Astrocyte of the spinal cord (primary cell): ENCODE measurements at regions not wholly inside any gene's neighbourhood (a gene's known extent, or its start where the extent isn't known, plus 50 kb on each side); places are given as distances from the start of the nearest gene placed in this dataset.

Source experiments
- DNase-seq: peaks from one replicate; pipeline ENCODE4 v3.0.0; 2011; ENCODE audit warnings: low read depth, low spot score
- H3K4me3 ChIP-seq: 2 replicates; pipeline ENCODE4 v1.5.1; 2011; ENCODE audit warnings: low read depth, mild to moderate bottlenecking, low read length, moderate library complexity
- CTCF ChIP-seq: IDR thresholded peaks from 2 replicates; pipeline ENCODE4 v1.5.1; 2012; ENCODE audit warnings: low read depth, mild to moderate bottlenecking, low read length, inconsistent platforms
- in situ Hi-C: cut with HindIII; loops from 2 replicates; pipeline ENCODE4 v1.10.0; 2017; ENCODE audit warnings: low sequenced_read_pairs

DNA sequence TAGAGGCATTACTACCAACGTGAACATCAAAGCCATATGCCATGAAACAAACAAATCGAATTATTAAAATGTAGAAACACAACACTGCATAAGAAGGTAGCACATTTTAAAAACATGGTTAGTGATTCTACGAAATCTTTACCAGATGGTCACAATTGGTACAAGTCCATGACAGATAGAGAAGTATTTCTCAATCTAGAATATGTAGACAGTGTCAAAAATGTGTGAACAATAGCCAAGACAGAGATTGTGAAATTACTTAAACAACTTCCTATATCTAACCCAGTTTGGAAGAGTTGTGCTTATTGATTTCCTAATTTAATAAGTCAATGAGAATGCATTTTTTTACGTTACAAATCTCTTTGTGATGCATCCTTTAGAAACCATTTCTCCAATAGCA, 1121.6 kb downstream of the MAT2B start:
- TF ChIP-seq CTCF = no peak
- H3K4me3 ChIP-seq = no peak overlapping the region
- in situ Hi-C loops = no loop called here
- no peak for DNase-seq

- H3K4me3 ChIP-seq = no peak overlapping the region
- no peak for DNase-seq
- no peak for TF ChIP-seq CTCF
- in situ Hi-C loops = no loop called here
Observed at GRCh38 chr5:164636456-164636855, 1131.0 kb downstream of the MAT2B start.

DNA sequence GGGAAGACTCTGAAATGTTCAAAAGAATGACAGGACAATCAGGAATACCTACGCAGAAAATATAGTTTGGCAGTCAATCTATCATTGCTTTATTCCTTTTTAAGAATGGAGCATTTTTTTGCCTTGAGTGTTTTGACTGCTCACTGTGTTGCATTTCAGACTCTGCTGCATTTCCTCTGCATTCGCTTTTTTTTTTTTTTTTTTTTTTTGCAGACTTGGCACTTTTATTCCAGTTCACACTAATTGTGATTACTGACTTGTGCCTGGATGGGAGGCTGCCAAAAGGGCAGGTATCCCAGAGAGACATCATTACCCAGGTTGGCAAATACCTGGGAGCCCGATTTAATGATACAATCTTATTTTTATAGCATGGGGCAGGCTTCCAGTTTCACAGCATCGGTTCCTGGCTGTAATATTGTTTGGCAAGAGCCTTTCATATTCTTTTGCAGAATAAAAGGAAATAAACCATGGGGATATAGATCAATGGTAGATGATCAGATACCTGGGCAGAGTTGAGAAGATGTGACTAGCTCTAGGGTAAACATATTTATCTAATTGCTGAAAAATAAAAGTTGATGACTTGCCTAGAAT, 1132.6 kb downstream of the MAT2B start:
- H3K4me3 ChIP-seq = no peak overlapping the region
- TF ChIP-seq CTCF = no peak
- DNase-seq = no peak
- in situ Hi-C loops = no loop called here

DNA sequence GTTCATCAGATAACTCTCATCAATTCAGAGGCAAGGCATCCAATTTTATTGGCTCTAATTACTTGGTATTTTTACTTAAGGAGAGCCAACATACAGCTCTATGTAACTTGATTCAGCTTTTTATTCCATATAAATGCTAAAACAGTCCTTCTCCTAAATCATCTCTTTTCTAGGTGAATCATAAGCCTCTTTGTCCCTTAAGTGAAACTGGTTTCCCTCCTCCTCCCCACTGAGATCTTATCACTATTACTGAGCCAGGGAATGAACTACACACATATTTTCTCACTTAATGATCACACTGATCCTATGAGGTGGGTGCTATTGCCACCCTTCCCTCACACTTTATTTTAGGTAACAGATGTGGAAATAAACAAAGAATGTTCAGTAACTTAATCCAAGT, 1143.8 kb downstream of the MAT2B start:
- DNase-seq = no peak
- H3K4me3 ChIP-seq = no peak overlapping the region
- in situ Hi-C loops = no loop called here
- no peak for TF ChIP-seq CTCF

DNA sequence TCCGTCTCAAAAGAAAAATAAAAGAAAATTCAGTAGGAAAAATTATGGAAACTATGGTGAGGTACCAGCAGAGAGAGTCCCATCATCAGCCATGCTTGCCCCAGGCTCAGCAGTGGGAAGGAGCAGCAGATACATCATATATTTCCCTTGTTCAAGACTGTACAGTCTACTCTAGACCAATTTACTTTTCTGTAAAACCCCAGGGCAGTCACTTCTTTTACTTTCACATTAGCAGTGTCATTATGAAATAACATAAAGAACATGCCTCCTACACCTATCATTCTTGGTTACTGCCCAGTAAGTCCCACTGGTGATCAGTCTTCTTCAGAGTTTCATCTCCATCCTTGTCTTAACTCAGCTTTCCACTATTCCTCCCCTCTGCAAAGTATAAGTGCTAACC, 1145.0 kb downstream of the MAT2B start:
- no peak overlapping the region for H3K4me3 ChIP-seq
- DNase-seq = no peak
- TF ChIP-seq CTCF = no peak
- in situ Hi-C loops = no loop called here

DNA sequence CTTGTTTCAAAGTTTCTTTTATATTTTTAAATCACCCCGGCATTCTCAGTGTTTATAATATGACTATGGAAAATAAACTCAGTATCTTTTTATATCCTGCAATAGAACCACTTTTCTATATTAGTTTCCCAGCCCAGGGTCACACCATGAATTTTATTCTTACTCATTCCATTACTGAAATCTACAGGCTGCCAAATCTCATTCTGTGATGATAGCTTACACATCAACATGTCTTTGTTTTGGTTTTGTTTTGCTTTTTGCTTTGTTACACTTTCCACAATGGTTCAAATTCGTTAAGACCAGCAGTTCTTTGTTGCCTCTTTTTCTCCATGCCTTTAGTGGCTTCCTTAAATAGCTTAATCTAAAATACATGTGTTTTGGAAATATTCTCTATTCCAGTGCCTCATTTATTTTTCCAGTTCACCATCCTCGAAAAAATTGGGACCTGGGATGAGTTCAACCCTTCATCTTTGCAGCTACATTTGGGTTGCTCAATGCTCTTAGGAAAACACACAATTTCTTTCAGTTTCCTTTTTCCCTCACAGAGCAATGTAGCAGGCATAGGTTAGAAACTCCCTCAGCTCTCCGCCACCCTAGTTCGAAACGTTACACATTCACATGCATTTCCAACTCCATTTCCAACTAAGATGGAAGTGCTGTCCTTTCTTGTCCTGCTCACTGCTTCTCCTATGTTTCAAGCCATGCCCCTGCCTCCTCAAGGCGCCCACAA, 1146.3 kb downstream of the MAT2B start:
- in situ Hi-C loops = no loop called here
- H3K4me3 ChIP-seq = no peak overlapping the region
- no peak for TF ChIP-seq CTCF
- DNase-seq = no peak
